ENCODE measurements at regions not wholly inside any gene's neighbourhood (a gene's known extent, or its start where the extent isn't known, plus 50 kb on each side); places are given as distances from the start of the nearest gene placed in this dataset.

- Histone ChIP-seq H3K9me2 (ENCODE audit: insufficient read depth) (no peaks in the 10 kb centered on the region), H3K4me1 (ENCODE audit: control insufficient read depth in 1 of 2, insufficient read depth in 2 of 2, low read length in 2 of 2) (no peaks in the 10 kb centered on the region), H4K20me1 (ENCODE audit: insufficient read depth) (no peaks in the 10 kb centered on the region), H3K27ac (ENCODE audit: low read depth, low read length) (no peak overlapping the region), H2AFZ (ENCODE audit: low read depth, low read length, poor library complexity, severe bottlenecking) (no peak overlapping the region), H3K9ac (ENCODE audit: low read length) (no peak overlapping the region), H3K4me3 (replicated peaks in 1 of 2; ENCODE audit: low read depth in 1 of 2, low read length in 2 of 2) (no peak overlapping the region), H3K36me3 (ENCODE audit: control insufficient read depth in 1 of 2, insufficient read depth in 2 of 2, low read length in 2 of 2) (no peaks in the 10 kb centered on the region), H3K9me3 (ENCODE audit: control insufficient read depth in 1 of 2, insufficient read depth in 1 of 2, low read depth in 1 of 2, low read length in 2 of 2) (no peaks in the 10 kb centered on the region), H3K79me2 (ENCODE audit: insufficient read depth, low read length) (no peaks in the 10 kb centered on the region), H3K27me3 (ENCODE audit: insufficient read depth, low read length) (peaks cover 45% of the 10 kb centered on the region), H3K4me2 (ENCODE audit: low read length) (no peak overlapping the region)
- intact Hi-C loops (cut with micrococcal nuclease), result no loop called here
- ATAC-seq, result no peak
- no peak for TF ChIP-seq CBX3 (IDR thresholded peaks at IDR 0.05; ENCODE audit: low read depth)
- no peak for TF ChIP-seq POLR2A (IDR thresholded peaks at IDR 0.05; ENCODE audit: borderline replicate concordance, extremely low read depth, insufficient read depth, insufficient read length)
- TF ChIP-seq CEBPB (IDR thresholded peaks at IDR 0.05; ENCODE audit: low read depth), result no peak
- TF ChIP-seq EZH2 (IDR thresholded peaks at IDR 0.05), result no peak
- TF ChIP-seq RAD21 (IDR thresholded peaks at IDR 0.05; ENCODE audit: low read depth), result no peak
- TF ChIP-seq ELF1 (IDR thresholded peaks at IDR 0.05; ENCODE audit: borderline replicate concordance, low read depth), result no peak
- DNase-seq (ENCODE audit: low read depth, low spot score), result no peak
- POLR2A ChIA-PET, result no interaction called here
- no TSS peak for BruUV-seq (replicated peaks)
- RAD21 ChIA-PET (ENCODE audit: low non-redundant PET in 1 of 2, low total read pairs in 2 of 2, uncharacterized antibody in 2 of 2, unreplicated experiment in 2 of 2), result no interaction called here
- CTCF ChIA-PET, result no interaction called here
Measured at GRCh38 chr3:10601857-10602230, 96.5 kb upstream of the ATP2B2 start.

DNA sequence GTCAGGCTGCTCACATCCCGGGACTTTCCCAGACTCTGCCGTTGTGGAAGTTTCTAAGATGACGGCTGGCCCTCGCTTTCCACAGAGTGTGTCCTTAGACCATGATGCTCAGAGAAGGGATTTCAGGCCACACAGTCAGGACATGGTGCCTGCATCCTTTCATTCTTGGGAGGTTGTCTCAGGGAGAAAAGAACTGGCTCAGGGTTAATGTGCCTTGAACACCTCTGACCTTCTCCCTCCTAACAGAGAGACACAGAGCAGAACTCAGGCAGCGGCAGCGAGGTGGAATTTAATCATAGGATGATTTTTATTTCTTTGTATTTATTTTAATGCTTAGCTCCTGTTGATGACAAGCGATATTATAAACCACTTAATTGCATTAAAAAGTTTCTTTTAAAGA, 96.9 kb upstream of the ATP2B2 start:
- H2AFZ ChIP-seq (ENCODE audit: low read depth, low read length, poor library complexity, severe bottlenecking), result no peak overlapping the region
- no peaks in the 10 kb centered on the region for H3K9me3 ChIP-seq (ENCODE audit: control insufficient read depth in 1 of 2, insufficient read depth in 1 of 2, low read depth in 1 of 2, low read length in 2 of 2)
- H4K20me1 ChIP-seq (ENCODE audit: insufficient read depth), result no peaks in the 10 kb centered on the region
- no peaks in the 10 kb centered on the region for H3K79me2 ChIP-seq (ENCODE audit: insufficient read depth, low read length)
- no peak overlapping the region for H3K27ac ChIP-seq (ENCODE audit: low read depth, low read length)
- DNase-seq (ENCODE audit: low read depth, low spot score), result no peak
- H3K27me3 ChIP-seq (ENCODE audit: insufficient read depth, low read length), result peaks cover 42% of the 10 kb centered on the region
- no peaks in the 10 kb centered on the region for H3K9me2 ChIP-seq (ENCODE audit: insufficient read depth)
- POLR2A ChIA-PET, result no interaction called here
- H3K4me3 ChIP-seq (replicated peaks in 1 of 2; ENCODE audit: low read depth in 1 of 2, low read length in 2 of 2), result no peak overlapping the region
- ATAC-seq, result no peak
- H3K4me1 ChIP-seq (ENCODE audit: control insufficient read depth in 1 of 2, insufficient read depth in 2 of 2, low read length in 2 of 2), result no peaks in the 10 kb centered on the region
- intact Hi-C loops (cut with micrococcal nuclease), result no loop called here
- H3K4me2 ChIP-seq (ENCODE audit: low read length), result no peak overlapping the region
- CTCF ChIA-PET, result no interaction called here
- no peaks in the 10 kb centered on the region for H3K36me3 ChIP-seq (ENCODE audit: control insufficient read depth in 1 of 2, insufficient read depth in 2 of 2, low read length in 2 of 2)
- RAD21 ChIA-PET (ENCODE audit: low non-redundant PET in 1 of 2, low total read pairs in 2 of 2, uncharacterized antibody in 2 of 2, unreplicated experiment in 2 of 2), result no interaction called here
- no peak overlapping the region for H3K9ac ChIP-seq (ENCODE audit: low read length)
- no TSS peak for BruUV-seq (replicated peaks)
- no peak for TF ChIP-seq ATF3 (IDR thresholded peaks at IDR 0.05)
- no peak for TF ChIP-seq SP1 (IDR thresholded peaks at IDR 0.05; ENCODE audit: low read depth)
- TF ChIP-seq CTCF (IDR thresholded peaks at IDR 0.05 in 2 of 3, conservative IDR thresholded peaks at IDR 0.05 in 1 of 3; ENCODE audit: borderline replicate concordance in 1 of 3, insufficient read depth in 1 of 3, low read depth in 2 of 3, low read length in 2 of 3), result no peak
- TF ChIP-seq ZBTB33 (IDR thresholded peaks at IDR 0.05; ENCODE audit: extremely low read depth, insufficient replicate concordance, low read length), result no peak
- no peak for TF ChIP-seq EZH2phosphoT487 (IDR thresholded peaks at IDR 0.05; ENCODE audit: borderline replicate concordance)
- no peak for TF ChIP-seq EGR1 (IDR thresholded peaks at IDR 0.05; ENCODE audit: low read depth)
- no peak for TF ChIP-seq CBX3 (IDR thresholded peaks at IDR 0.05; ENCODE audit: low read depth)
- TF ChIP-seq, protein P1, sequence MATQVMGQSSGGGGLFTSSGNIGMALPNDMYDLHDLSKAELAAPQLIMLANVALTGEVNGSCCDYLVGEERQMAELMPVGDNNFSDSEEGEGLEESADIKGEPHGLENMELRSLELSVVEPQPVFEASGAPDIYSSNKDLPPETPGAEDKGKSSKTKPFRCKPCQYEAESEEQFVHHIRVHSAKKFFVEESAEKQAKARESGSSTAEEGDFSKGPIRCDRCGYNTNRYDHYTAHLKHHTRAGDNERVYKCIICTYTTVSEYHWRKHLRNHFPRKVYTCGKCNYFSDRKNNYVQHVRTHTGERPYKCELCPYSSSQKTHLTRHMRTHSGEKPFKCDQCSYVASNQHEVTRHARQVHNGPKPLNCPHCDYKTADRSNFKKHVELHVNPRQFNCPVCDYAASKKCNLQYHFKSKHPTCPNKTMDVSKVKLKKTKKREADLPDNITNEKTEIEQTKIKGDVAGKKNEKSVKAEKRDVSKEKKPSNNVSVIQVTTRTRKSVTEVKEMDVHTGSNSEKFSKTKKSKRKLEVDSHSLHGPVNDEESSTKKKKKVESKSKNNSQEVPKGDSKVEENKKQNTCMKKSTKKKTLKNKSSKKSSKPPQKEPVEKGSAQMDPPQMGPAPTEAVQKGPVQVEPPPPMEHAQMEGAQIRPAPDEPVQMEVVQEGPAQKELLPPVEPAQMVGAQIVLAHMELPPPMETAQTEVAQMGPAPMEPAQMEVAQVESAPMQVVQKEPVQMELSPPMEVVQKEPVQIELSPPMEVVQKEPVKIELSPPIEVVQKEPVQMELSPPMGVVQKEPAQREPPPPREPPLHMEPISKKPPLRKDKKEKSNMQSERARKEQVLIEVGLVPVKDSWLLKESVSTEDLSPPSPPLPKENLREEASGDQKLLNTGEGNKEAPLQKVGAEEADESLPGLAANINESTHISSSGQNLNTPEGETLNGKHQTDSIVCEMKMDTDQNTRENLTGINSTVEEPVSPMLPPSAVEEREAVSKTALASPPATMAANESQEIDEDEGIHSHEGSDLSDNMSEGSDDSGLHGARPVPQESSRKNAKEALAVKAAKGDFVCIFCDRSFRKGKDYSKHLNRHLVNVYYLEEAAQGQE (IDR thresholded peaks at IDR 0.05; ENCODE audit: low read depth), result no peak
- TF ChIP-seq POLR2AphosphoS5 (IDR thresholded peaks at IDR 0.05; ENCODE audit: low read depth, low read length), result no peak
- no peak for TF ChIP-seq CEBPB (IDR thresholded peaks at IDR 0.05; ENCODE audit: low read depth)
- TF ChIP-seq POLR2A (IDR thresholded peaks at IDR 0.05; ENCODE audit: borderline replicate concordance, extremely low read depth, insufficient read depth, insufficient read length), result no peak

All from HCT116 (cell line).